Midbrain (tissue), 1 donor: ENCODE measurements at regions not wholly inside any gene's neighbourhood (a gene's known extent, or its start where the extent isn't known, plus 50 kb on each side); places are given as distances from the start of the nearest gene placed in this dataset.
"Not testable (repeated sequence)": the region's sequence is repeated elsewhere in the genome, so short reads cannot be mapped to it uniquely, and the experiment has no call there.

Experiments used
- DNase-seq: peaks from one replicate; lab custom pipeline; 2025; lab: John Stamatoyannopoulos, UW

DNA sequence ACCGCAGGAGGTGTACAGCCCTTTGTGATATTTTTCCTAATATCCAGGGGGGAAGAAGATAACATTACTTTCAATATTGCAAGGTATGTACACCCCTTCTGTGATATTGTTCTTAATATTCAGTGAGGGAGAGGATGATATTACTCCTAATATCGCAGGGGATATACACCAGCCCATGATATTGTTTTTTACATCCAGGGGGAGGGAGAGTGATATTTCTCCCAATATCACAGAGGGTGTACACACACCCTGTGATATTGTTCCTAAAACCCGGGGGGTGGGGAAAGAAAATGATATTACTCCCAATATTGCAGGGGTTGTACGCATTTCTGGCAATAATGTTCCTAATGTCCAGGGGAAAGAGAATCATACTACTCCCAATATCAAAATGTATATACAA is 58.0 kb upstream of the SLC25A48 start:
- DNase-seq, result no peak

DNA sequence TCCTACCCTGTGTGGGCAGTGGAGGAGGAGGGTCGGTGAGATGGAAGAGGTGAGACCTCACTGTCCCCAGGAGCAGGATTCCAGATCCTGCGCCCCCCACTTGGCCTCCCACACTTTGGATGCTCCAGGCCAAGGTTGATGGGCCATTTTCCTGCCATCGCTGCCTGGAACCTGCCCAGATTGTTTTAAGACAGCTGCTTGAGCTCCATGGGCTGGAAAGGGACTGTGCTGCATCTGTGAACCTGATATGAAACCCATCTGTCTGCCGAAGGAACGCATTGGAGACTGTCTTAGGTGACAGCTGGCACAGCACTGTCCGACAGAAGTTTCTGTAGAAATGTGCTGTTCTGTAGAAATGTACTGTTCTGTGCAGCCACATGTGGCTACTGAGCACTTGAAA is 72.7 kb upstream of the SLC25A48 start:
- no peak for DNase-seq

DNA sequence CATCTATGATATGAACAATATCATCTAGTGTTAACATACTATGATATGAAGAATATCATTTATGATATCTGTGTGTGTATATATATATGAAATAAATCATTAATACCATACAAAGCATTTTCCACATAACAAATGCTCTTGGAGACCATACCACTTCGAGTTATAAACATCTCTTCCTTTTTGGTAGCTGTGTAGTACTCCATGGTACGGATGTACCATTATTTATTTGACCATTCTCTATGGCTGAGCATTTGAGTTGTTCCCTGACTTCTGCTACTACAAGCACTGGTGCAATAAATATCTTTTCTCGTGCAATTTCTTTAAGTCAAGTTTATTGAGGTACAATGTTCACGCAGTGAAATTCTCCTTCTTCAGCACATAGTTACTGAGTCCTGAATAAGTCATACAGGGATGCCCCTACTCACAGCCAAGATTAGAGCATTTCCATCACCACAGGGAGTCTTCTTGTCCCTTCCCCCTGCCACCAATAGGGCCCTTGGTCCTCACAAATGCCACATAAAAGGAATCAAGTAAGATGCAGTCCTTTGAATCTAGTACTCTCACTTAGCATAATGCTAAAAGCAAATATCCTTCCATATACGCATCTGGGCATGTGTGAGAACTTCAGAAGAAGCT is 75.2 kb upstream of the SLC25A48 start:
- no peak for DNase-seq

DNA sequence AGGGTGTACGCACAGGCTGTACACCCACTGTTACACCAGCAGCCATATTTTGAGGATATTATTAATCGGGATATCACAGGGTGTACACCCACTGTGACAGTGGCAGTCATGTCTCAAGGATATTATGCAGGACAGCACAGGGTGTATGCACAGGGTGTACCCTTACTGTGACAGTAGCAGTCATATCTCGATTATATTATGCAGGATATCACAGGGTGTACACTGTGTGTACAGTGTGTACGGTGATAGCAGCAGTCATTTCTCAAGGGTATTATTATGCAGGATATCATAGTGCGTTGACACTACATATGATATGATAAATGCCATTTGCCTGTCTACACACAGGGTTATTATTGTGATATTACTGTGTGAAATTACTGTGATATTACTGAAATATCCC is 80.5 kb upstream of the SLC25A48 start:
- DNase-seq, result no peak

DNA sequence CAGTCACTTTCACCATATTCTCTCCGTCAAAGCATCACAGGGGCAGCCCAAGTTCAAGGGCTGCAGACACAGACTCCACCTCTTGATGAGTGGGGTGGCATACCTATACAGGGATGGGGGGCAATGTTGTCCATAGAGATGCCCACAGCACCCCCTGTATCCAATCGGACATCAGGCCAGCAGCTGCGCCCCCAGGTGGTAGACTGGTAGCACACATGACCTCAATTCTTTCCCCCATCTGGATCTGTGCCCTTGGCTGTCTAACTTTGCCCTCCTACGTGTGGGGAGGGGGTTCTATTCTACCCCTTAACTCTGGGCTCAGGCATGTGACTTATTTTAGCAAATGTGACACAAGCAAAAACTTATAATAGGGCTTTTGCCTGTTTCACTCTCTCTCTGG is 84.0 kb upstream of the SLC25A48 start:
- no peak for DNase-seq

DNA sequence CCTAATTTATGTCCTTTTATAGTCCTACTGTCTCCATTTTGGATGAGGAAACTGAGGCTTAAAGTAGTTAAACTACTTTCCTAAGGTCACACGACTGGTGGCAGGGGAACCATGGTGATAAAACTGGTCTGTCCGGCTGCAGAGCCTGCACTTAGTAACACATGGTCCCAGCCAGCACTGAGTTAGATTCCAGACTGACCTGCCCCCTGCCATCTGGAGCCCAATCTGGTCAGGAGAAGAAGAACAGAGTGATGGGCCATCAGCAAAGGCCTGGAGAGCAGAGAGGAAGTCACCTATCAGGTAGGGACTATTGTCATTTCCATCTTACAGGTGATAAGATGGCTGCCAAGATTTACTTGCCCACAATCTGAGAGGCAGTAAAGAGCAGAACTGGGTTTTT is 86.6 kb upstream of the SLC25A48 start:
- no peak for DNase-seq

DNA sequence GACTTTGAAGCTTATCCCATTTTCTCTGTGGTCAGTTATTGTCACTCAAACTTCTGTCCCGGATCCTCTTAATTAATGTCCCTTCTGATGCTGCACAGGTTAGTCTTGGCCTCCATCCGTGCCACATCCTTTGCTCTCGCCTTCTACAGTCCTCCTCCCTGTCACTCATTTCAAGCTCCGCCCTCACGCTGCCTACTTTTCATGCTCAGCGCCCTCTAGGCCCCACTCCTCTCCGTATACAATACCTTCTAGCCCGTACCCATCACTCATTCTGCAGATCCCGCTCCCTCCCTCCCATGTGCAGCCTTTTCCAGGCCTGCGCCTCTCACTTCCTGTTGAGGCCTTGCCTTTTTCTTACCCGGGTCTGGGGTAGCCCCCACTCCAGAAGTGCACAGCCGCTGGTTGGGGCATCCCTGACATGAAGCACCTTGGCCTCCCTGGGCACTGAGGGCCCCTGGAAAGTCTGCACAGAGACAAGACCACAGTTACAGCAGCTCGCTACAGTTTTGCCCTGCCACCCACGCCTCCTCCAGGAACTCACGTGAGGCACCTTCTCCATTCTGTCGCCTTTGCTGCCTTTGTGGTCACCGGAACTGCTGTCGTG is 88.5 kb upstream of the SLC25A48 start:
- DNase-seq, result no peak

DNA sequence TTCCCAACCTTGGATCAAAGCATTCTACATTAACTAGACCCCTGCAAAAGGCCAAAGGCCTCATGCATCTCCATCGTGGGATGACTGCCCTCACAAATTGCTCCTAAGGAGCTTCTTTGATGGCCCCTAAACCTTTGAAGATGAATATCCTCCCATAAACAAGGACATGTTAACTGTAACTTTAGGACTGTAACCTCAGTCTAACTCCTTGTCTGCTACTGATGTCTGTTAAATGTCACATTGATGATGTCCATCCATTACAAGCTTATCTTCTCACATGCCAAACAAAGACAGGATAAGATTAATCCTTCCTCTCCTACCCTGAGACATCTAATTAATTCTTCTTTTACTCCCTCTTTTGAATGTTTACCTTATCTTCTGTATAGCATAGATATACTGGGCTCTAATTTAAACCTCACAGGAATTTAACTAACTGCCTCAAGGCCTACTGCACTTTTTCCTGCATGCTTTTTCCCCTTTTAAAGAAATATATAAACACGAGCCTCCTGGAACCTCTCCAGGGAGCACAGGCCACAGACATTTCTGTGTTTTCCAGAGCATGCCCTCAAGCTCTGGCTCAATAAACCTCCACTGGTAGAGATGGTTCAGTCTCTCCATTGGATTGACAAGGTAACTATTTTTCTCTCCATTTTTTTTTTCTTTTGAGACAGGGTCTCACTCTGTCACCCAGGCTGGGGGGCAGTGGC is 90.6 kb upstream of the SLC25A48 start:
- DNase-seq, result no peak

DNA sequence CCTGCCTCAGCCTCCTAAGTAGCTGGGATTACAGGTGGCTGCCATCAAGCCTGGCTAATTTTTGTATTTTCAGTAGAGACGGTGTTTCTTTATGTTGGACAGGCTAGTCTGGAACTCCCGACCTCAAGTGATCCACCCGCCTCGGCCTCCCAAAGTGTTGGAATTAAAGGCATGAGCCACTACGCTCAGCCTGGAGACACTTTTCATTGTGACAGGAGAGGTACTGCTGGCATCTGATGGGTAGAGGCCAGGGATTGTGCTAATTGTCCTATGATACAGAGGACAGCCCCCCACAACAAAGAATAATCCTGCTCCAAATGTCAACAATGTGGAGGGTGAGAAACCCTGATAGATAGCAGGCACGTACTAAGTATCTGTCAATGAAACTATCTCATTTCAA is 91.3 kb upstream of the SLC25A48 start:
- DNase-seq, result no peak

DNA sequence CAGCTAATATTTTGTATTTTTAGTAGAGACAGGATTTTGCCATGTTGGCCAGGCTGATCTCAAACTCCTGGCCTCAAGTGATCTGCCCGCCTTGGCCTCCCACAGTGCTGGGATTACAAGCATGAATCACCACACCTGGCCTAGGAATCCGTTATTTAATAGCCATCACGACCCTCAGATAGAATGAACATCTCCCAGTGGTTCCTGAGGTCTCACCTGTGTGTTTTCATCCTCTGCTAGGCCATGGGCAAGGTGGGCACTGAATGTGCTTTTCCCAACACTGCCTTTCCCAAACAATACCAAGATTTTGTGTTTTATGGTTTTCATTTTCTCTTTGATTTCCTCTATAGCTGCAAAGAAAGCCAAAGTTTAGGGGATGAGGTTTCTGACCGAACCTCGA is 92.2 kb upstream of the SLC25A48 start:
- DNase-seq, result not testable (repeated sequence)

DNA sequence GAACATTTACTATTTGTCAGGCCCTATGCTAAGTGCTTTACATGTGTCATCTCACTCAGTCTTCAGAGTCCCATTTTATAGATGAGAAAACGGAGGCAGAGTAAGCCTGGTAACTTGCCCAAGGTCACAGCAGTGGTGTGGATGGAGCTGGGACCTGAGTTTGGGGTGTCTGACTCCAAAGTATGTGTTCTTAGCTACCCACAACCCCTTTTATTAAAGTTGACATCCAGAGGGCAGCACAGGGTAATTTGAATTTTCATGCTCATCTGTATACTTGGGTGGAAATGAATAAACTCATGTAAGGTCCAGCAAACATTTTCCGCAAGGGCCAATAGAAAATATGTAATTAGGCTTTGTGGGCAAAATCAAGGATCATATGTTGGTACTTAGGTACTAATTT is 93.4 kb upstream of the SLC25A48 start:
- no peak for DNase-seq

DNA sequence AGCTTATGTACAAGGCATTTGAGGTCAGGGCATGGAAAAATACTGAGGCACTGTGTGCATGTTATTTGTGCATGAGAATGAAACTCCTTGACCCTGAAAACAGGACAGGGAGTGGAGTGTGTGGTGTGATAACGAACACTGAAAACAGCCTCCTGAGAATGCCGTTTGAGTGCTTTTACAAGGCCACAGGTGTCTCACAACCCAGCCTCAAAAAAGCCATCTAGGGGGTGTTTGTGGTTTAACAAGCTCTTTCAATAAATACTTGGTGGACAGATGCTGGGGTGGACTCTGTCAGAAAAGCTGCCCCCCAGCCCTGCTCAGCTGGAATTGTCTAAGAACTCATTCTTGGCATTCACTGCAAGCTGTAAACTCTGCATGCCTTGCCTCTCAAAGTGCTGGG is 94.0 kb upstream of the SLC25A48 start:
- no peak for DNase-seq

DNA sequence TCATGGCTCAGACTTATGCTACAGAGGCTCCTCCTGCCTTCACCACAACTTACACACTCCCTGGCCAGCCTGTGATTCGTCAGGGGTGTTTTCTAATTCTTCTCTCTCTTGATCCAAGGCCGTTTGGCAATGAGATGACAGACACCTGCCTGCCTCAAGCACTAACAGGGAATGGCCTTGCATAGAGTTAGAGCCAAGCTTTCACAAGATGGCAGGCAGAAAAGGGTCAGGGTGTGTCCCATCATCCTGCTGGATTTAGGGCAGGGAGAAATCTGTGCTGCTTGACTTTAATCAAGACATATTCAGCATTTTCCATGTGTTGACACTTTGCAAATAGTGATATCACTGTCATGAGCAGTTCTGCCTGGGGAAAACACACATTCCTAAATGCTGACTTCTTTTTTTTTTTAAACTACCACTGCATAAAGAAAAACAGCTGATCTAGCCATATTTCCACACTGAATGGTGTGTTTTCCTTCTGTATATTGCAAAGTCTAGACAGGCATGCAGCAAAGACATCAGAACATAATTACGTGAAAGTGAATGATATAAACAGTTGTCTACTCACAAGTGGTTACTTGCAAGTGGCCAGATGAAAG is 95.0 kb upstream of the SLC25A48 start:
- DNase-seq, result no peak

DNA sequence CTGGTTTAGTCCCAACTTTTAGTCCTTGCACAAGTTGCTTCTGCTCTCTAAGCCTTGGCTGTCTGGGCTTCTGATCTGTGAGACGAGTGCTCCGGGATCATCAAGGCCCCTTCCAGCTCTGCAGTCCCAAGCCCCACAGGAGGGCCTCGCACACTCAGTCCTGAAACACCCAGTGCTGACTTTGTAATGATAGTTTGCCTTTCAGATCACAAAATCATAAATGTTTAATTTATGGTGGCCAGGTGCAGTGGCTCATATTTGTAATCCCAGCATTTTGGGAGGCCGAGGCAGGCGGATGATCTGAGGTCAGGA is 95.9 kb upstream of the SLC25A48 start:
- no peak for DNase-seq

DNA sequence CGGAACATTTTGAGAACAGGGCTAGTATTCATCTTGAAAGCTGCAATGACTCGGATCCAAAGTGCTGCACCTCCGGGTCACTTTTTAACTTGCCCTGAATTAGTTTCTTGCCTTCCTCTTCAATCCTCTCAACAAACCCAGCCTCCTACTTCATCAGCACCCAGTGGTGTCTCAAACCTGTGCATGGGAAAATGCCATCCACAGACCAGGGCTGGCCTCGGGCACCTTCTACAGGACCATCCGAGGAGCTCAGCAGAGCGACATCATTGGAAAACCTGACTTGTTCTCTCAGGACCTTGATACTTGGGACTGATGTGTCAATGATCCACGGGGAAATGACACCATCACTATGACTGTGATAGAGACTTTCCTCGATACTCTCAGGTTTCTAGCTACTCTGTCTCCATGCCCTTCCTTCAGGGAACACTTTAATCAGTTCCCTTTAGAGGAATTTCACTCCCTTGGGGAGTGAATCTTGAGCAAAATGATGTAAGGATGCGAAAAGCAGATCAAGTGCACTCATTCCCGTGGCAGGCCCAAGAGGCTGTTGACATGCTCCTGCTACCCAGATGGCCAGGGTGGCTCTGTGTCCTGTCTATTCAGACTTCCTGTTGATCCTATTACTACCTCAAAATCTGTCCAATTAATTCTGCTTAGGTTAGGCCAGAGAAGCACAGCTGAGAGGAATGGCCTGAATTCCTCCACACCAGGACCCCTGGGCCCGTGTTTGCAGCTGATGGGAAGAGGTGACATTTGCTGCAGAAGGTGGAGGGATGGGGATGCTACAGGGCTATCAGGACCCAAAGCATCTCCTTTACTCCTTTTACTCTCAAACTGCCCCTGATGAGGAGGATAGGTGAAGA is 96.5 kb upstream of the SLC25A48 start:
- no peak for DNase-seq

DNA sequence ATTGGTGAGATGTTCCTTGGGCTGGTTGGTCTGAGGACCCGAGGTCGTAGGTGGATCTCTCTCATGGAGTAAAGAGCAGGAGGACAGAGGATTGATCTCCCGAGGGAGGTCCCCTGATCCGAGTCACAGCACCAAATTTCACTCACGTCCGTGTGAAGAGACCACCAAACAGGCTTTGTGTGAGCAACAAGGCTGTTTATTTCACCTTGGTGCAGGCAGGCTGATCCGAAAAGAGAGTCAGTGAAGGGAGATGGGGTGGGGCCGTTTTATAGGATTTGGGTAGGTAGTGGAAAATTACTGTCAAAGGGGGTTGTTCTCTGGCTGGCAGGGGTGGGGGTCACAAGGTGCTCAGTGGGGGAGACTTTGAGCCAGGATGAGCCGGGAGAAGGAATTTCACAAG is 97.5 kb upstream of the SLC25A48 start:
- not testable (repeated sequence) for DNase-seq

DNA sequence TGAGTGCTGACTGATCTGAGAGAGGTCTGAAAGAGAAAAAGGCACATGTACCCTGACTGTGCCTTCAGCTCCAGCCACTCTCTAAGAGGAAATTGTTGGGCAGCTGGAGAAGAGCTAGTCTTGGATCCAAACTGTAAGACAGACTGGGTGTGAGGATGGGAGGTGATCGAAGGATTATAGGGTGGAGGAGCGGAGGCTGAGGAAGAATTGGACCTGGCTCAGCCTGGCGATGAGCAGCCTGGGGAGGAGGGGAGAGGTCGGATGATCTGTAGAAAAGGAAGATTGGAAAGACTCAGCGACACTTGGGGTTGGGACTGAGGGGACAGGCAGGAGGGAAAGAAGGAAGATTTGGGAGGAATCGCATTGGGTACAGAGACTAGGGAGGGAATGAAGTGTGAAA is 98.6 kb upstream of the SLC25A48 start:
- DNase-seq, result no peak

DNA sequence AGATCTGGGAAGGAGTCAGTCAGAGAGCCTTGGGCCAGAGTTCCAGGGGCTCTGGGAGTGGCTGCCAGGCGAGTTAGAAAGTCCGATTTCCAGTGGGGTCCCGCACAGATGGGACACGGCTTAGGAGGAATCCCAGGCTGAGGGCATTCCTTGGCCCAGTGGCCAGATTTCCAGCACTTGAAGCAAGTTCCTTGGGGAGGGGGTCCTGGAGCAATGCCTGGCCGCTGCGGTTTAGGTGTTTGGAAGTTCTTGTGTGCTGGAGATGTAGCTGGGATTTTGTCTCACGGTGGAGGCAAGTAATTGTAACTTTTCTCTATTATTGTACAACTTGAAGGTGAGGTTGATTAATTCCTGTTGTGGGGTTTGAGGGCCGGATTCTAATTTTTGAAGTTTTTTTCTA is 99.5 kb upstream of the SLC25A48 start:
- DNase-seq, result not testable (repeated sequence)

DNA sequence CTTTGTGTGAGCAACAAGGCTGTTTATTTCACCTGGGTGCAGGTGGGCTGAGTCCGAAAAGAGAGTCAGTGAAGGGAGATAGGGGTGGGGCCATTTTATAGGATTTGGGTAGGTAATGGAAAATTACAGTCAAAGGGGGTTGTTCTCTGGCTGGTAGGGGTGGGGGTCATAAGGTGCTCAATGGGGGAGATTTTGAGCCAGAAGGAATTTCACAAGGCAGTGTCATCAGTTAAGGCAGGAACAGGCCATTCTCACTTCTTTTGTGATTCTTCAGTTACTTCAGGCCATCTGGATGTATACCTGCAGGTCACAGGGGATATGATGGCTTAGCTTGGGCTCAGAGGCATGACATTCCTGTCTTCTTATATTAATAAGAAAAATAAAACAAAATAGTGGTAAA is 103.4 kb upstream of the SLC25A48 start:
- not testable (repeated sequence) for DNase-seq

DNA sequence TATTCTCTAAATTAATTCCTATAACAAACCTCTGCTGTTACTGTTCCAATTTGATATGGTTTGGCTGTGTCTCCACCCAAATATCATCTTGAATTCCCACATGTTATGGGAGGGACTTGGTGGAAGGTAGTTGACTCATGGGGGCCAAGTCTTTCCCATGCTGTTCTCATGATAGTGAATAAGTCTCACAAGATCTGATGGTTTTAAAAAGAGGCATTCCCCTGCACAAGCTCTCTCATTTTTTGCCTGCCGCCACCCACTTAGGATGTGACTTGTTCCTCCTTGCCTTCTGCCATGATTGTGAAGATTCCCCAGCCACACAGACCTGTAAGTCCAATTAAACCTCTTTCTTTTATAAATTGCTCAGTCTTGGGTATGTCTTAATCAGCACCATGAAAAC is 104.3 kb upstream of the SLC25A48 start:
- not testable (repeated sequence) for DNase-seq

DNA sequence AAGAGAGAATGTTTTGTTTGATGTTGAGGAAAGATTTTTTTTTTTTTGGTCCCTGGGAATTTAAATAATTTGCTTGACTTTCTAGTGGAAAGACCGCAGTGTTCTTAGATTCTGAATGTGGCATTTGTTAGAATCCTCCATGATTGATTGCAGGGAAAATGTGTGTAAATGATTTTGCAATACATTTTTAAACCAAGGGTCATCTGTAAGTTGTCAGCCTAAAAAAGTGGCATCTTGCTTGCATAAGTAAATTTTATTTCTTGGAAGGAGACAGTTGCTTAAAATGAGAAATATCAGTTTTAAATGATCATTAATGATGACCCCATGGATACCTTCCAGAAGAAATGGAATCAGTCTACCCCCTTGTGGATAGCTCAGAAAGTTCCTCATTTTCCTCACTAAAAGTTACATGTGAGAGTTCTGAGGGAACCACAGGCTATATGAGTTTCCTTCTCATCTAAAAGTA is 105.1 kb upstream of the SLC25A48 start:
- peak; percentile 29 for DNase-seq

DNA sequence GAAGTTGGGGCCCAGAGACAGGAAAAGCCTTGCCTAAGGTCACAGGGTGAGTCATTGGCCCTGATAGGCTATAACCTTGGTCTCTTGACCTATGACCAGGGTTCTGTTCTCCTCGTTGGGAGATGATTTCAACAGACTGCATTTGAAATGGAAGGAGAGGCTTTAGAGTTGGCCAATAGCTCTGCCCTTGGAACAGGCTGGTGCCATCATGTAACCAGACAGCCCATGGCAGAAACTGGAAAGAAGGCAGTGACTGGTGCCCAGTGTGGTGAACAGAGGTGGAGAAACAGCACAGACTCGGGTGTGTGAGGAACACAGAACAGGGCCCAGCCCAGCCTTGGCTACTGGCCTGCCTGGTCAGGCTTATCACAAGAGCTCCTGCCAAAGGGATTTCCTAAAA is 109.8 kb upstream of the SLC25A48 start:
- DNase-seq, result no peak
